BLaER1 (cell line): ENCODE measurements at regions not wholly inside any gene's neighbourhood (a gene's known extent, or its start where the extent isn't known, plus 50 kb on each side); places are given as distances from the start of the nearest gene placed in this dataset.

Experiments used
- H3K27ac ChIP-seq: shearing (Covaris generic); formaldehyde crosslinking; 2 replicates; pipeline ENCODE4 v1.8.1; 2022
- H3K27me3 ChIP-seq: shearing (Covaris generic); formaldehyde crosslinking; 2 replicates; pipeline ENCODE4 v1.8.1; 2022
- H3K36me3 ChIP-seq: shearing (Covaris generic); formaldehyde crosslinking; 2 replicates; pipeline ENCODE4 v1.8.1; 2022
- H3K4me1 ChIP-seq: shearing (Covaris generic); formaldehyde crosslinking; 2 replicates; pipeline ENCODE4 v1.8.1; 2022
- H3K4me2 ChIP-seq: shearing (Covaris generic); formaldehyde crosslinking; 2 replicates; pipeline ENCODE4 v1.8.1; 2022
- H3K4me3 ChIP-seq: shearing (Covaris generic); formaldehyde crosslinking; 2 replicates; pipeline ENCODE4 v1.8.1; 2022
- H3K9ac ChIP-seq: shearing (Covaris generic); formaldehyde crosslinking; 2 replicates; pipeline ENCODE4 v1.8.1; 2022
- H3K9me3 ChIP-seq: shearing (Covaris generic); formaldehyde crosslinking; 2 replicates; pipeline ENCODE4 v1.8.1; 2022
- H4K20me1 ChIP-seq: shearing (Covaris generic); formaldehyde crosslinking; 2 replicates; pipeline ENCODE4 v1.8.1; 2022
- Cebpa-rat ChIP-seq: shearing (Covaris generic); IDR thresholded peaks from 2 replicates; pipeline ENCODE4 v1.8.1; 2022

GRCh38 chr17:51533821-51534220, 273.5 kb downstream of the UTP18 start:
- no peaks in the 10 kb centered on the region for H3K9me3 ChIP-seq
- H3K27ac ChIP-seq: no peak overlapping the region
- H3K4me3 ChIP-seq: no peak overlapping the region
- H4K20me1 ChIP-seq: no peaks in the 10 kb centered on the region
- no peaks in the 10 kb centered on the region for H3K4me1 ChIP-seq
- H3K4me2 ChIP-seq: no peak overlapping the region
- no peak overlapping the region for H3K9ac ChIP-seq
- TF ChIP-seq Cebpa-rat: no peak
- H3K36me3 ChIP-seq: no peaks in the 10 kb centered on the region
- no peaks in the 10 kb centered on the region for H3K27me3 ChIP-seq

DNA sequence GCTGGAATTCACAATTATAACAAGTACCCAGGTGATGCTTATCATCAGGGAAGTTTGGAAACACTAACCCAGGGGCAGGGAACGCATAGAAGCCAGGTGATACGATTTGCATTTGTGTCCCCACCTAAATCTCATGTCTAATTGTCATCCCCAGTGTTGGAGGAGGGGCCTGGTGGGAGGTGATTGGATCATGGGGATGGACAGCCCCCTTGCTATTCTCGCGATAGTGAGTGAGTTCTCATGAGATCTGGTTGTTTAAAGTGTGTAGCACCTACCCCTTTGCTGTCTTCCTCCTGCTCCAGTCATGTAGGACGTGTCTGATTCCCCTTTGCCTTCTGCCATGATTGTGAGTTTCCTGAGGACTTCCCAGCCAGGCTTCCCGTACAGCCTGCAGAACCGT, 276.3 kb downstream of the UTP18 start:
- Histone ChIP-seq H3K36me3 (no peaks in the 10 kb centered on the region), H3K27me3 (no peaks in the 10 kb centered on the region), H4K20me1 (no peaks in the 10 kb centered on the region), H3K27ac (no peak overlapping the region), H3K9me3 (no peaks in the 10 kb centered on the region), H3K9ac (no peak overlapping the region), H3K4me1 (no peaks in the 10 kb centered on the region), H3K4me2 (no peak overlapping the region), H3K4me3 (no peak overlapping the region)
- TF ChIP-seq Cebpa-rat: no peak

GRCh38 chr17:51537996-51538550, 277.7 kb downstream of the UTP18 start:
- Histone ChIP-seq H3K36me3 (no peaks in the 10 kb centered on the region), H3K27me3 (no peaks in the 10 kb centered on the region), H3K4me3 (no peak overlapping the region), H3K9ac (no peak overlapping the region), H3K4me1 (no peaks in the 10 kb centered on the region), H3K9me3 (no peaks in the 10 kb centered on the region), H3K4me2 (no peak overlapping the region), H3K27ac (no peak overlapping the region), H4K20me1 (no peaks in the 10 kb centered on the region)
- no peak for TF ChIP-seq Cebpa-rat

DNA sequence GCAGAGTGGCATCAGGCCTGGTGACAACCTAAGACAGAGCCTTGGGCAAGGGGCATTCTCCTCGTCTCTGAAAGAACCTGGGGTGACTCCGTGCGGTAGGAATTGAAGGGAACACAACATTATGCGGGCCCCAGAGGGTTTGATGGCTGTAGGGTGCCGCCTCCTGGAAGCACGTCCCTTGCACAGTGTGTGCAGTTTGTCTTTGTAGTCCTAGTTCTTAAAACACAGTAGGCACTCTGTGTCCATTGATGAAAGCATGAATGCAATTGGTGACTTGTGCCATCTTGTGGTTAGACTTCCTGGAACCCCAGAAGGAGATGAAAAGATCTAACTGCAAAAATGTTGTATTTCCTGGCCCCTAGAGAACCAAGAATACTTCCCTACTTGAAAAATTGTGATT, 279.8 kb downstream of the UTP18 start:
- Histone ChIP-seq H3K4me1 (no peaks in the 10 kb centered on the region), H3K9ac (no peak overlapping the region), H3K27me3 (no peaks in the 10 kb centered on the region)

GRCh38 chr17:51541215-51541614, 280.9 kb downstream of the UTP18 start:
- no peak overlapping the region for H3K9ac ChIP-seq
- no peak for TF ChIP-seq Cebpa-rat
- no peaks in the 10 kb centered on the region for H3K27me3 ChIP-seq

More for the DNA sequence above, 279.8 kb downstream of the UTP18 start:
- Histone ChIP-seq H3K36me3 (no peaks in the 10 kb centered on the region), H3K4me2 (0 out of 2 replicates have a peak overlapping the region, but pooled peaks have one; percentile 15), H3K4me3 (no peak overlapping the region), H4K20me1 (no peaks in the 10 kb centered on the region), H3K9me3 (no peaks in the 10 kb centered on the region), H3K27ac (no peak overlapping the region)
- TF ChIP-seq Cebpa-rat: no peak

DNA sequence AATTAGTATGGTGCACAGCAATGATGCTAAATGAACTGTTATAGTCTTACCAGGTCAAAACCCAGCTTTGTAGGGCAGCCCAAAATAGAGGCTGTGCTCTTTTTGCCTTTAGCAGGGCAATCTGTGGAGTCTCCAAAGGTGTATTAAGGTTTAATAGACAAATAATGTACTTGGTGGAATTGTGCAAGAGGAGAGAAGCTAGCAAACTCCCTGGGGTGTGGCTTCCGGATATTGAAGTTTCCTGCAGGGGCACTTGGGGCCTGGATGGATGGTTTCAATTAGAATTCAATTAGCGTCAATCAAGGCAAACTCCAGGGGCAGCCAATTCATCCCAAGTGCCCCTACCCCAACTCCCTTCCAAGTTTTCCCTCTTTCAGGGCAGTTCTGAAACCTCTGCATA, 285.8 kb downstream of the UTP18 start:
- Histone ChIP-seq H4K20me1 (no peaks in the 10 kb centered on the region), H3K9ac (no peak overlapping the region), H3K36me3 (no peaks in the 10 kb centered on the region), H3K4me2 (peak overlapping the region; percentile 57), H3K4me3 (no peak overlapping the region), H3K27ac (no peak overlapping the region), H3K27me3 (no peaks in the 10 kb centered on the region), H3K9me3 (peaks cover 9% of the 10 kb centered on the region; the same call in 1 of the 2 replicates), H3K4me1 (peaks cover 13% of the 10 kb centered on the region)
- peak; percentile 64 for TF ChIP-seq Cebpa-rat

More at GRCh38 chr17:51541215-51541614, 280.9 kb downstream of the UTP18 start:
- H3K4me1 ChIP-seq: peaks cover 8% of the 10 kb centered on the region
- H3K36me3 ChIP-seq: no peaks in the 10 kb centered on the region
- no peak overlapping the region for H3K4me2 ChIP-seq
- no peak overlapping the region for H3K4me3 ChIP-seq
- no peaks in the 10 kb centered on the region for H3K9me3 ChIP-seq
- H4K20me1 ChIP-seq: no peaks in the 10 kb centered on the region
- no peak overlapping the region for H3K27ac ChIP-seq

GRCh38 chr17:51548125-51548524, 287.8 kb downstream of the UTP18 start:
- no peak overlapping the region for H3K4me2 ChIP-seq
- H3K9ac ChIP-seq: no peak overlapping the region
- TF ChIP-seq Cebpa-rat: no peak
- H3K36me3 ChIP-seq: no peaks in the 10 kb centered on the region
- H3K4me3 ChIP-seq: no peak overlapping the region
- no peaks in the 10 kb centered on the region for H3K27me3 ChIP-seq
- peaks cover 9% of the 10 kb centered on the region; the same call in 1 of the 2 replicates for H3K9me3 ChIP-seq
- peaks cover 13% of the 10 kb centered on the region for H3K4me1 ChIP-seq
- no peak overlapping the region for H3K27ac ChIP-seq
- H4K20me1 ChIP-seq: no peaks in the 10 kb centered on the region

- TF ChIP-seq Cebpa-rat: no peak
These were observed 294.8 kb downstream of the UTP18 start for GRCh38 chr17:51555153-51555552.

DNA sequence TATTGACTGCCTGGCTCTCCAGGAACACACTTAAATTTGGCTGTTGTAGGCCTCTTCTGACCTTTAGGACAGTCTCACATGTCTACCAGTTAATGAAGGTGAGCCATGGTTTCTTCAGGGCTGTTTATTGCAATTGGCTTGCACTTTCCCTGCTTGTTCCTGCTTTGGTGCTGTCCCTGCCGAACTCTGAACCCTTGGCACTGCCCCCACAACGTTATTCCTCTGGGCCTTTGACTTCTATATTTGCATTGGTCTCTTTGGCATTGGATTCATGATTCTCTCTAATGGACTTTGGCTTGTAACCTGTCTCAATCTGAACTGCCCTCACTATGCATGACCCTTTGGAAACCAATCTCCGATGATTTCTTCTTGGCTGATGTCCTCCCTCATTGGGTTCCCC, 299.4 kb downstream of the UTP18 start:
- no peaks in the 10 kb centered on the region for H3K4me1 ChIP-seq
- TF ChIP-seq Cebpa-rat: no peak
- no peaks in the 10 kb centered on the region for H3K9me3 ChIP-seq
- H3K4me2 ChIP-seq: no peak overlapping the region
- no peaks in the 10 kb centered on the region for H3K27me3 ChIP-seq
- H4K20me1 ChIP-seq: no peaks in the 10 kb centered on the region
- H3K4me3 ChIP-seq: no peak overlapping the region
- no peak overlapping the region for H3K27ac ChIP-seq
- no peaks in the 10 kb centered on the region for H3K36me3 ChIP-seq
- H3K9ac ChIP-seq: no peak overlapping the region

More at GRCh38 chr17:51555153-51555552, 294.8 kb downstream of the UTP18 start:
- Histone ChIP-seq H3K9ac (no peak overlapping the region), H3K27ac (no peak overlapping the region), H3K4me2 (no peak overlapping the region), H3K27me3 (no peaks in the 10 kb centered on the region), H4K20me1 (no peaks in the 10 kb centered on the region), H3K36me3 (no peaks in the 10 kb centered on the region), H3K9me3 (no peaks in the 10 kb centered on the region), H3K4me3 (no peak overlapping the region), H3K4me1 (no peaks in the 10 kb centered on the region)

DNA sequence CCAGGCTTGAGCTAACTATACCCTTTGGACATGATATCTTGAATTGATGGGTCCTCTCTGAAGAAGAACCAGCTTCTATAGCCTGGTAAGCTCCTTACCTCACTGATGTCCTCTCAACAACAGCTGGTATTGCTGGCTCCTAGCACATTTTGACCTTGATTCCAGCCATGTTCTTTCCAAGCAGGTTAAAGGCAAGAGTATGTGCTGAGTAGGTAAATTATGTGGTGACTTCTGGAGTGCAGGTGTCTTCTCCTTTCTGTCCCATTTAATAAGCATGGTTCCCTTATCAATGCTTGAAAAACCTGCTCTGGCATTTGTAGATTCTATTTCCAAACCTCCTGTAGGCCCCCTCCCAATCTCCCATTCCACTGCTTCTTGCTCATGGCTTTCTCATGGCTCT, 300.1 kb downstream of the UTP18 start:
- no peak overlapping the region for H3K27ac ChIP-seq
- no peaks in the 10 kb centered on the region for H4K20me1 ChIP-seq
- H3K27me3 ChIP-seq: no peaks in the 10 kb centered on the region
- no peaks in the 10 kb centered on the region for H3K36me3 ChIP-seq
- H3K4me2 ChIP-seq: no peak overlapping the region
- no peaks in the 10 kb centered on the region for H3K4me1 ChIP-seq
- no peak overlapping the region for H3K9ac ChIP-seq
- no peaks in the 10 kb centered on the region for H3K9me3 ChIP-seq
- H3K4me3 ChIP-seq: no peak overlapping the region
- no peak for TF ChIP-seq Cebpa-rat

GRCh38 chr17:51563961-51564360, 303.6 kb downstream of the UTP18 start:
- H3K9ac ChIP-seq: no peak overlapping the region
- no peak overlapping the region for H3K4me2 ChIP-seq
- no peaks in the 10 kb centered on the region for H4K20me1 ChIP-seq
- no peak overlapping the region for H3K4me3 ChIP-seq
- no peak for TF ChIP-seq Cebpa-rat
- H3K9me3 ChIP-seq: no peaks in the 10 kb centered on the region
- H3K36me3 ChIP-seq: no peaks in the 10 kb centered on the region
- no peaks in the 10 kb centered on the region for H3K4me1 ChIP-seq
- no peaks in the 10 kb centered on the region for H3K27me3 ChIP-seq
- no peak overlapping the region for H3K27ac ChIP-seq
